ENCODE measurements at regions not wholly inside any gene's neighbourhood (a gene's known extent, or its start where the extent isn't known, plus 50 kb on each side); places are given as distances from the start of the nearest gene placed in this dataset.

GRCh38 chr6:5896476-5897200, 110.1 kb downstream of the NRN1 start:
- H3K4me1 ChIP-seq (ENCODE audit: control insufficient read depth, extremely low read depth, insufficient read depth, low read length), result peaks cover 3% of the 10 kb centered on the region
- dilution Hi-C loops (cut with MboI; ENCODE audit: extremely low pct_ligation_motif_present, low sequenced_read_pairs), result no loop called here
- H3K27ac ChIP-seq (ENCODE audit: control insufficient read depth, insufficient read depth, low read length), result no peak overlapping the region
- no peak for FAIRE-seq
- H3K9me1 ChIP-seq (ENCODE audit: control insufficient read depth, extremely low read depth, insufficient read depth, low read length), result no peaks in the 10 kb centered on the region
- no peak overlapping the region for H3K4me2 ChIP-seq (ENCODE audit: control insufficient read depth, extremely low read depth, insufficient read depth, low read depth, low read length)
- no peak for DNase-seq (ENCODE audit: low read depth, low spot score)
- H3K79me2 ChIP-seq (ENCODE audit: control insufficient read depth, insufficient read depth, low read length), result no peaks in the 10 kb centered on the region
- no peaks in the 10 kb centered on the region for H3K27me3 ChIP-seq (ENCODE audit: control insufficient read depth, extremely low read depth, insufficient read depth, low read length)
- H3K9me3 ChIP-seq (ENCODE audit: control insufficient read depth, low read depth, low read length), result no peaks in the 10 kb centered on the region
- no peak overlapping the region for H3K9ac ChIP-seq (ENCODE audit: control insufficient read depth, extremely low read depth, insufficient read depth, low read length)
- no peak overlapping the region for H3K4me3 ChIP-seq (ENCODE audit: control insufficient read depth in 2 of 3, extremely low read depth in 1 of 3, insufficient read depth in 2 of 3, low read depth in 1 of 3, low read length in 3 of 3)
- no peak overlapping the region for H2AFZ ChIP-seq (ENCODE audit: control insufficient read depth, low read length)
- H4K20me1 ChIP-seq (ENCODE audit: control insufficient read depth, extremely low read depth, insufficient read depth, low read length), result no peaks in the 10 kb centered on the region
- TF ChIP-seq CTCF (optimal IDR thresholded peaks at IDR 0.05 in 1 of 3, IDR thresholded peaks at IDR 0.05 in 1 of 3, conservative IDR thresholded peaks at IDR 0.05 in 1 of 3; ENCODE audit: extremely low read depth in 1 of 3, insufficient read depth in 2 of 3, low read length in 3 of 3) (no peak), EZH2 (IDR thresholded peaks at IDR 0.05; ENCODE audit: low read length) (no peak)
- H3K36me3 ChIP-seq (ENCODE audit: control insufficient read depth in 2 of 2, extremely low read depth in 1 of 2, insufficient read depth in 2 of 2, low read length in 2 of 2), result no peaks in the 10 kb centered on the region

DNA sequence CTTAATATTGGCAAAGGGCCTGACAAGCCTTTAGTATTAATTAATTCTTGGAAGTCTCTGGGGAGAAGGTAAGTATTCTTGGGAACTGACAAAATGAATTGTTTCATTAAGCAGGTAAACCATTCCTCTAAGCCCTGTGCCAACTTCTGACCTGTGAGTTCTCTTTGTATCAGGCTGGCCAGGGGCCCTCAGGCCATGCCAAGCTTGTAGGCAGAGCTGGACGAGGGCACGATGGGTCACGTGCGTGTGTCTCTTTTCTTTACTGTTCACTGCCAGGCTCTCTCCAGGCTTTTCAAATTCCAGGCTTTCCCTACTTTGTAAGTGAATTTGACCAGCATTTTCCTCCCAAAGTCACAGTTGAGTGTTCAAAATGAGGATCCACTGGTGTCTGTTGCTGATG, 112.4 kb downstream of the NRN1 start:
- peaks cover 3% of the 10 kb centered on the region for H3K4me1 ChIP-seq (ENCODE audit: control insufficient read depth, extremely low read depth, insufficient read depth, low read length)
- no peak overlapping the region for H3K4me2 ChIP-seq (ENCODE audit: control insufficient read depth, extremely low read depth, insufficient read depth, low read depth, low read length)
- no peak overlapping the region for H3K9ac ChIP-seq (ENCODE audit: control insufficient read depth, extremely low read depth, insufficient read depth, low read length)
- H3K27ac ChIP-seq (ENCODE audit: control insufficient read depth, insufficient read depth, low read length), result no peak overlapping the region
- H2AFZ ChIP-seq (ENCODE audit: control insufficient read depth, low read length), result no peak overlapping the region
- no peak for TF ChIP-seq EZH2 (IDR thresholded peaks at IDR 0.05; ENCODE audit: low read length)
- no peak for TF ChIP-seq CTCF (optimal IDR thresholded peaks at IDR 0.05 in 1 of 3, IDR thresholded peaks at IDR 0.05 in 1 of 3, conservative IDR thresholded peaks at IDR 0.05 in 1 of 3; ENCODE audit: extremely low read depth in 1 of 3, insufficient read depth in 2 of 3, low read length in 3 of 3)
- FAIRE-seq (no peak), DNase-seq (ENCODE audit: low read depth, low spot score) (no peak)
- no peaks in the 10 kb centered on the region for H3K27me3 ChIP-seq (ENCODE audit: control insufficient read depth, extremely low read depth, insufficient read depth, low read length)
- H3K9me3 ChIP-seq (ENCODE audit: control insufficient read depth, low read depth, low read length), result no peaks in the 10 kb centered on the region
- no peaks in the 10 kb centered on the region for H4K20me1 ChIP-seq (ENCODE audit: control insufficient read depth, extremely low read depth, insufficient read depth, low read length)
- H3K4me3 ChIP-seq (ENCODE audit: control insufficient read depth in 2 of 3, extremely low read depth in 1 of 3, insufficient read depth in 2 of 3, low read depth in 1 of 3, low read length in 3 of 3), result no peak overlapping the region
- dilution Hi-C loops (cut with MboI; ENCODE audit: extremely low pct_ligation_motif_present, low sequenced_read_pairs), result no loop called here
- H3K9me1 ChIP-seq (ENCODE audit: control insufficient read depth, extremely low read depth, insufficient read depth, low read length), result no peaks in the 10 kb centered on the region
- H3K79me2 ChIP-seq (ENCODE audit: control insufficient read depth, insufficient read depth, low read length), result no peaks in the 10 kb centered on the region
- H3K36me3 ChIP-seq (ENCODE audit: control insufficient read depth in 2 of 2, extremely low read depth in 1 of 2, insufficient read depth in 2 of 2, low read length in 2 of 2), result no peaks in the 10 kb centered on the region

Measured in keratinocyte (primary cell).